Esophagus muscularis mucosa (tissue), 4 donors: ENCODE measurements at regions not wholly inside any gene's neighbourhood (a gene's known extent, or its start where the extent isn't known, plus 50 kb on each side); places are given as distances from the start of the nearest gene placed in this dataset.

ENCODE experiments used
- DNase-seq: peaks from one replicate; pipeline ENCODE4 v3.0.0-alpha.2; 2017; ENCODE audit errors: extremely low spot score
- H3K27ac ChIP-seq, 4 donors: fragments of 200-600 bp; sonication (generic); replicated peaks in 1 of 4; 1 replicate in 3 of 4; 2 replicates in 1 of 4; pipeline ENCODE4 v1.5.1; 2016 to 2019; ENCODE audit warnings: mild to moderate bottlenecking in 1 of 4
- H3K27me3 ChIP-seq, 4 donors: fragments of 200-600 bp; sonication (generic); one replicate each; pipeline versions ENCODE4 v1.5.1 to v1.6.0; 2016 to 2019
- H3K36me3 ChIP-seq, 4 donors: fragments of 200-600 bp; sonication (generic); one replicate each; pipeline ENCODE4 v1.5.1; 2016 to 2019
- H3K4me1 ChIP-seq, 4 donors: fragments of 200-600 bp; sonication (generic); one replicate each; pipeline ENCODE4 v1.5.1; 2016 to 2019
- H3K4me3 ChIP-seq, 4 donors: fragments of 200-600 bp; sonication (generic); 1 replicate in 2 of 4; 2 replicates in 2 of 4; pipeline ENCODE4 v1.5.1; 2016 to 2019; ENCODE audit warnings: mild to moderate bottlenecking in 4 of 4, moderate library complexity in 1 of 4
- H3K9me3 ChIP-seq, 4 donors: fragments of 200-600 bp; sonication (generic); 1 replicate in 3 of 4; 2 replicates in 1 of 4; pipeline ENCODE4 v1.5.1; 2016 to 2019
- CTCF ChIP-seq, 3 experiments: fragments of 200-600 bp in 2 of 3; fragments of 450-650 bp in 1 of 3; sonication (generic) in 2 of 3; IDR thresholded peaks; one replicate each; pipeline ENCODE4 v1.5.1; 2017 to 2019; ENCODE audit warnings: antibody characterized with exemption in 3 of 3, mild to moderate bottlenecking in 2 of 3, moderate library complexity in 1 of 3
- EP300 ChIP-seq: sonication (generic); formaldehyde crosslinking; IDR thresholded peaks from one replicate; pipeline ENCODE4 v1.6.1; 2017; ENCODE audit warnings: antibody characterized with exemption
- POLR2A ChIP-seq: fragments of 450-650 bp; IDR thresholded peaks from one replicate; pipeline ENCODE4 v1.6.1; 2017; ENCODE audit warnings: antibody characterized with exemption, moderate library complexity, mild to moderate bottlenecking, low read depth
- POLR2AphosphoS5 ChIP-seq, 2 donors: sonication (generic); formaldehyde crosslinking; IDR thresholded peaks; one replicate each; pipeline ENCODE4 v1.6.1; 2017; ENCODE audit warnings: antibody characterized with exemption in 2 of 2
- WGBS: methylation state at CpG from one replicate; pipeline ENCODE4 v1.1.5; 2018; 5-methylcytosine and 5-hydroxymethylcytosine counted together
- intact Hi-C: fragments of 100-400 bp; cut with DNase I; formaldehyde crosslinking; loops from one replicate; pipeline ENCODE4 v1.15.1; 2023

DNA sequence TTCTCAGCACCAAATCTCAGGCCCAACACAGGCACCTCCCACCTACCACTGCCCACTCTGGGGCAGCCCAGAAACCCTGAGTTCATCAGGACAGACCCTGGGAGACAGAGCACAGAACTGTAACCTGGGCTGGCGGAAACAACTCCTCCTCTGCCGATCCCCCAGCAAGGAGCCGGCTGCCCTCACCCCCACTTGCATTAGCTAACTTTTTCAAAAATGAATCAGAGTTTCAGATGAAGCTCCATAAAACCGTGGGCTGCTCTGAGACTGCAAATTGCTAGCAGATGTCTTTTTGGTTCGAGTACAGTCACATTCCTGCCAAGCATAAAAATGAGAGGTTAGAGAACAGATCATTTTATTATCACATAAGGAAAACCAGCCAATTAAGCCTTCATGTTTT, 93.4 kb upstream of the PARD3 start:
- DNase-seq = no peak
- no peak for TF ChIP-seq EP300
- no peak for TF ChIP-seq CTCF (IDR thresholded peaks at IDR 0.05)
- TF ChIP-seq POLR2A = no peak
- no peak for TF ChIP-seq POLR2AphosphoS5 (IDR thresholded peaks at IDR 0.05)
- H3K9me3 ChIP-seq = no peaks in the 10 kb centered on the region
- H3K27me3 ChIP-seq = no peaks in the 10 kb centered on the region
- no peaks in the 10 kb centered on the region for H3K36me3 ChIP-seq
- peak overlapping the region in 1 of 4 donors; percentile 22 for H3K27ac ChIP-seq
- WGBS = 68% methylated on average over 5 of the region's 5 CpGs
- peaks cover 4 to 27% (median 22%) of the 10 kb centered on the region in 4 donors for H3K4me1 ChIP-seq
- no peak overlapping the region for H3K4me3 ChIP-seq
- intact Hi-C loops = no loop called here

GRCh38 chr10:34907743-34908430, 92.8 kb upstream of the PARD3 start:
- H3K4me3 ChIP-seq = no peak overlapping the region
- no peaks in the 10 kb centered on the region for H3K27me3 ChIP-seq
- no peak for DNase-seq
- 47% methylated on average over 5 of the region's 5 CpGs for WGBS
- H3K36me3 ChIP-seq = no peaks in the 10 kb centered on the region
- peaks cover 4 to 27% (median 22%) of the 10 kb centered on the region in 4 donors for H3K4me1 ChIP-seq
- no peaks in the 10 kb centered on the region for H3K9me3 ChIP-seq
- no peak for TF ChIP-seq EP300
- TF ChIP-seq CTCF (IDR thresholded peaks at IDR 0.05) = no peak
- TF ChIP-seq POLR2A = no peak
- no peak for TF ChIP-seq POLR2AphosphoS5 (IDR thresholded peaks at IDR 0.05)
- intact Hi-C loops = no loop called here
- H3K27ac ChIP-seq = no peak overlapping the region

GRCh38 chr10:34906067-34906965, 91.2 kb upstream of the PARD3 start:
- intact Hi-C loops = no loop called here
- no peak for DNase-seq
- Histone ChIP-seq H3K36me3 (no peaks in the 10 kb centered on the region), H3K9me3 (no peaks in the 10 kb centered on the region), H3K27ac (no peak overlapping the region), H3K4me3 (no peak overlapping the region), H3K27me3 (no peaks in the 10 kb centered on the region), H3K4me1 (peaks cover 4 to 27% (median 22%) of the 10 kb centered on the region in 4 donors)
- WGBS = 84% methylated on average over 25 of the region's 29 CpGs
- no peak for TF ChIP-seq EP300
- no peak for TF ChIP-seq POLR2A
- TF ChIP-seq POLR2AphosphoS5 (IDR thresholded peaks at IDR 0.05) = no peak
- no peak for TF ChIP-seq CTCF (IDR thresholded peaks at IDR 0.05)

DNA sequence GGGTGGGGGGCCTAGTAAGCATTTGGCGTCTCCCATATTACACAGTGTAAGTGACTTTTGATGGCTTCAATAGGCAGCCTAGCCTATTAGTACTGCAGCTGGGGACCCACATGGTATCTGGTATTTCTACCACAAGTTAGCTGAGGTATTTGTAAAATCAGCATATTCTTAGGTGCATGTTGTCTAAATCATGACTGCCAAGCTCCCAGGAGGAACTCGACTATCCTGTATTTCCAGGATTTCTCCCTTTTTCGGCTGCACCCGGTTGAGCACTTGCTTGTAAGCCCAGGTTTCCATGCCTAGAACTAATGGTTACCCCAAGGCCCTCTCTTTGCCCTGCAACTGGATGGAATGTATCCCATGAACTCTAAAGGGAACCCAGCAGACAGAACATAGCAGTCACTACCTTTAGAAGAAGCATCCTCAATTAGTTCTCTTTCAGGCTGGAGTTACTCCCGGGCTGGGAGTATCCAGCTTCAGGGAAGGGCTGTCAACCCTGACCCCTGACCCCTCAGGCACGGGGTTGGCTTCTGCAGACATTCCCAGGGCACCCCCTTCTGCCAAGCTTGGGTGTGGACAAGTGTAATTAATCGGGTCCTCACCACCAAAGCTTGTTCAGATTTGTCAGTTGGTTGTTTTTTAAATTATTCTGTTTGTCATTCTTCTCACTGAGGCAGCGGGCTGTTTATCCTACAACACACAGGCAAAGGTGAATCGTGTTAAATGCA, 90.3 kb upstream of the PARD3 start:
- H3K4me1 ChIP-seq = peaks cover 4 to 26% (median 22%) of the 10 kb centered on the region in 4 donors
- no peak overlapping the region for H3K27ac ChIP-seq
- no peaks in the 10 kb centered on the region for H3K9me3 ChIP-seq
- intact Hi-C loops = no loop called here
- H3K27me3 ChIP-seq = no peaks in the 10 kb centered on the region
- 79% methylated on average over 9 of the region's 9 CpGs for WGBS
- H3K36me3 ChIP-seq = no peaks in the 10 kb centered on the region
- DNase-seq = no peak
- no peak overlapping the region for H3K4me3 ChIP-seq
- TF ChIP-seq POLR2A (no peak), CTCF (IDR thresholded peaks at IDR 0.05) (no peak), POLR2AphosphoS5 (IDR thresholded peaks at IDR 0.05) (no peak), EP300 (no peak)
